HuH-7.5 (cell line): ENCODE measurements at regions not wholly inside any gene's neighbourhood (a gene's known extent, or its start where the extent isn't known, plus 50 kb on each side); places are given as distances from the start of the nearest gene placed in this dataset.
"Not testable (repeated sequence)": the region's sequence is repeated elsewhere in the genome, so short reads cannot be mapped to it uniquely, and the experiment has no call there.

ENCODE experiments used
- DNase-seq: peaks from one replicate; pipeline ENCODE4 v3.0.0; 2011; ENCODE audit warnings: low spot score

GRCh38 chr6:170043881-170044790, 246.7 kb downstream of the DLL1 start:
- no peak for DNase-seq

GRCh38 chr6:170043150-170043819, 247.6 kb downstream of the DLL1 start:
- no peak for DNase-seq

GRCh38 chr6:170042596-170043118, 248.2 kb downstream of the DLL1 start:
- DNase-seq, result no peak

- DNase-seq, result no peak
These were observed 248.8 kb downstream of the DLL1 start for GRCh38 chr6:170042123-170042522.

- DNase-seq, result no peak
These were observed 249.4 kb downstream of the DLL1 start for GRCh38 chr6:170041526-170041925.

- DNase-seq, result no peak
These were observed 250.0 kb downstream of the DLL1 start for GRCh38 chr6:170040906-170041305.

DNA sequence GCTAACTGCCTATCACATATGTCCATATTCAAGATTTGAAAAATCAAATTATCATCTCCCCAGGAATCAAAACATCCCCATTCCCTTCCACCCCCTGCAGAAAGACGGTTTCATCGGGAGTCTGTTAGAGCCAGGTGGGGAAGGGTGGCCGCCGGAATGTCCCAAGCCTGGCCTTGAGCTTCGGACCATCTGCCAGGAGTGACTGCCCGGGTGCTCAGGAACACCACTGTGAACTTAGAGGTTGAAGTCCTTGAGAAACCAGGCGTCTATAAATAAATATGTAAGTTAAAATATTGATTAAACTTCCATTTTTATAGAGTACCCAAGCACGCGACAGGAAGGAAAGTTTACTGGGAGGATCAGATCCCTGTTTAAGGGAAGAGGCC, 250.8 kb downstream of the DLL1 start:
- DNase-seq, result no peak

- DNase-seq, result no peak
These were observed 251.4 kb downstream of the DLL1 start for GRCh38 chr6:170039156-170040114.

DNA sequence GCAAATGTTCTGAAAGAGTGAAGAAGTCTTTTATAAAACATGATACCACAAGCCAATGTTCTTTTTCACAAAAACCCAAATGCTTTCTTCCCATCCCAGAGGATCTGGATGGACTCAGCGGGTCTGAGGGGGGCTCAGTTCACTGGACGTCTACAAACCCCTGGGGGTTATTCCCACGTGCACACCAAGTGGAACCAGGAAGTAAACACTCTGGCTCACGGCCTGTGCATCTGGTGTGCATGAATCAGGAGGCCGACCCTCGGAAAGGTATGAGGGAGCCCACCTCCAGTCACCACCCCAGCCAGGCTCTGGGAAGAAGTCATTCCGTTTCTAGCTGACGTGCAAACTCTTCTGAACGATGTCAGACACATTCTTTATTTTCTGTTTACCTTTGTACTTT, 252.2 kb downstream of the DLL1 start:
- no peak for DNase-seq

DNA sequence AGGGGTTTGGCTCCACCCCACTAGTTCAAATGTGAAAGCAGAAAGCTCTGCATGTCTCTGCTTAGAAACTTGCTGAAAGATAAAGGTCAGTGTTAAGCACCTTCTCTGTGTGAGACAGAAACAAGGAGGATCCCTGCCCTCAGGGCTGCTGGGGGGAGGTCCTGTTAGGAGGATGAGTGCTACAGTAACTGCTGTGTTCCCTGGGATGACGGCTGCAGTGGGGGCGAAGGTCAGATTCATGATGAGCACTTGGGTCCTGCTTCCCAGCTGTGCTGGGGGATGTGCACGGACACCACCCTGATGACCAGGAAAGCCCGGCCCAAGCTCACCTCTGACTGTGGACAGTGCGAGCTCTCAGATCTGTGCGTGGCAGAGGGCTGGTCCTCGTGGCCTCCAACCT, 252.6 kb downstream of the DLL1 start:
- no peak for DNase-seq

GRCh38 chr6:170037541-170038250, 253.2 kb downstream of the DLL1 start:
- DNase-seq, result no peak

- no peak for DNase-seq
These were observed 254.0 kb downstream of the DLL1 start for GRCh38 chr6:170036916-170037315.

DNA sequence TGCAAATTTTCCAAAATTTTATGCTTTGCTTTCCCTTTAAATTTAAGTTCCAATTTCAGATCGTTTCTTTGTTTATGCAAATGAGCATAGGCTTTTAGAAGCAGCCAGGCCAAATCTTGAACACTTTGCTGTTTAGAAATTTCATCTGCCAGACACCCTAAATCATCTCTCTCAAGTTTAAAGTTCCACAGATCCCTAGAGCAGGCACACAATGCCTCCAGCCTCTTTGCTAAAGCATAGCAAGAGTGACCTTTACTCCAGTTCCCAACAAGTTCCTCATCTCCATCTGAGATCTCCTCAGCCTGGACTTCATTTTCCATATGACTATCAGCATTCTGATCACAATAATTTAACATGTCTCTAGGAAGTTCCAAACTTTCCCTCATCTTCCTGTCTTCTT, 254.5 kb downstream of the DLL1 start:
- not testable (repeated sequence) for DNase-seq

DNA sequence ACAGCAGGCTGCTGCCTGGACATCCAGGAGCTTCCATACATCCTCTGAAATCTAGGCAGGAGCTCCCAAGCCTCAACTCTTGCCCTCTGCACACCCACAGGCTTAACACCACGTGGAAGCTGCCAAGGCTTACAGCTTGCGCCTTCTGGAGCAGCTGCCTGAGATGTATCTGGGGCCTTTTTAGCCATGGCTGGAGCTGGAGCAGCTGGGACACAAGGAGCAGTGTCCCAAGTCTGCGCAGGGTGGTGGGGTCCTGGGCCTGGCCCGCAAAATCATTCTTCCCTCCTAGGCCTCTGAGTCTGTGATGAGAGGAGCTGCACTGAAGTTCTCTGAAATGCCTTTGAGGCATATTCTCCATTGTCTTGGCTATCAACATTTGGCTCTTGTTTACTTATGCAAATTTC, 255.0 kb downstream of the DLL1 start:
- DNase-seq, result no peak

GRCh38 chr6:170035044-170035443, 255.8 kb downstream of the DLL1 start:
- no peak for DNase-seq

DNA sequence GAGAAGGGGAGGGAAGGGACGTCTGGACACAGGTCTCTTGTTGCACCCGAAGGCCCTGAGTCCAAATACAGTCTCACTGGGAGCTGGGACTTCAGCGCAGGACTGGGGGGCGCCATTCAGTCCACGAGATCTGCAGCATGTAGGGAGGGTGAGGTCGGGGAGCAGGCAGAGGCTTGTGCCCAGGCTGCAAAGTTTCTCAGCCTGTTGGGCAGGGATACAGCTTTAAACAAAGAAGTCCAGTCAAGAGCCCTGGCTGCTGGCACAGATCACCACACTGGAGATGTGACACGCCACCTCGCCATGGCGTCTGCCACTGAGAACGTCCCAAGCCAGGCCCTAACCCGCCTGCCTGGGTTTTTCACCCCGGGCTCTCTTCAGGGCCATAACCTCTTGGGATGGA, 256.6 kb downstream of the DLL1 start:
- no peak for DNase-seq

DNA sequence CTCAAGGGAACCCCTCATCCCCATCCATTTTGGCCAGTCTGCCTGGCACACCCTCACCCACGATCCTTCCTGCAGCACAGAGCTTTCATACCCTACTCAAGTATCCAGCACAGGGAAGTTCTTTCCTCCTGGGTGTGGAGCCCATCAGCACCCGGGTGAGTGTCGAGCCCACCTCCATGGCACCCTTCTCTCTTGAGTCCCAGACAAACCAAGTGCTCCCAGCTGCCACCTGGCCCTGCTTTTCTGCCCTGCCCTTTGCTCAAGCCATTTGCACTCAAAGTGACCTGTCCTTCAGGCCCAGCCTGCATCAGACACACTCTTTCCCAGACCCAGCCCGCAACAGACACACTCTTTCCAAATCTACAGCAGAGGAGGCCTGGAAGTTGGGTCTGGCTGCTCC, 257.2 kb downstream of the DLL1 start:
- no peak for DNase-seq

DNA sequence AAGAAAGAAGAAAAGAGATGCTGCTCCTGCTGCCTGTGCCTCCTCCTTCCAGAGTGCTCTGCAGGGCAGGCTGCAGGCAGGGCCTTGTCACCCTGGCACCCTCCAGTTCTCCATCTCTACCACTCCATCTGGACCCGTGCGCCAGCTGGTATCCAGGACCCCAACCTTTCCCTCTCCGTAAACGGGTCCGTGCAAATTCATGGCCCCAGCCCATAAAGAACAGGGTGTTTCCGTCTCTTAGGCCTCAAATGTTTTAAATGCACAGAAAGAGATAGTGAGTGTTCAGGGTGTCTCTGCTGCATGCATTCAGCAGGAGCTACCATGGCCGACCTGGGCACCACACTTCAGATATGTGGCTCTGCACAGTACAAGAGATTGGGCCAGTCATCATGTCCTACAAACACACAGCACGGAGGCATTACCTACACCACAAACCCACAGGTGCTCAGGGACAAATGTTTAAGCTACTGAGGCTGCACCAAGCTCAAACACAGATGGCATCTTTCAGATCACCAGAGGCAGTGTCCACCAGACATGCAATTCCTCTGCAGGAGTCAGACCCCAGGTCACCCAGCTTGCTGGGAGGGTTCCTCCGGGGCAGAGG, 258.1 kb downstream of the DLL1 start:
- no peak for DNase-seq

GRCh38 chr6:170032197-170032596, 258.7 kb downstream of the DLL1 start:
- DNase-seq, result no peak

DNA sequence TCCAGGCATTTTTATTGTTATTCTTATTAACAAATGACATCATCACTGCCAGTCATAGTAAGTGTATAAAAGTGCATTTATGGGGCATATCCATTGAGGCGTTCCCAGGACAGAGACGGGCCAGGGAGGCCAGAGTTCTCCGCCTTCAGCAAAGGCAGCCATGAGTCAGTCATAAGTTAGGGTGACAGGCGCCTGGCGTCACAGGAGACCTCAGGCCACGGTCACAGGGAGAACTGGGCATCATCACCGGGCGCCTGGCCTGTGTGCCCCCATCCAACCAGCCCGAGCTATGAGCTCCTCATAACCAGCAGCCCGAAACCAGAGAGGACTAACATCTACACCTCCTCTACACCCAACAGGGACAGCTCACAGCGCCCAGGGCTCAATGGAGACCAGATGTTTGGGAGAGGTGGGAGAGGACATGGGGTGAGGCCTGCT, 259.2 kb downstream of the DLL1 start:
- DNase-seq, result no peak
